ENCODE measurements at regions not wholly inside any gene's neighbourhood (a gene's known extent, or its start where the extent isn't known, plus 50 kb on each side); places are given as distances from the start of the nearest gene placed in this dataset.

DNA sequence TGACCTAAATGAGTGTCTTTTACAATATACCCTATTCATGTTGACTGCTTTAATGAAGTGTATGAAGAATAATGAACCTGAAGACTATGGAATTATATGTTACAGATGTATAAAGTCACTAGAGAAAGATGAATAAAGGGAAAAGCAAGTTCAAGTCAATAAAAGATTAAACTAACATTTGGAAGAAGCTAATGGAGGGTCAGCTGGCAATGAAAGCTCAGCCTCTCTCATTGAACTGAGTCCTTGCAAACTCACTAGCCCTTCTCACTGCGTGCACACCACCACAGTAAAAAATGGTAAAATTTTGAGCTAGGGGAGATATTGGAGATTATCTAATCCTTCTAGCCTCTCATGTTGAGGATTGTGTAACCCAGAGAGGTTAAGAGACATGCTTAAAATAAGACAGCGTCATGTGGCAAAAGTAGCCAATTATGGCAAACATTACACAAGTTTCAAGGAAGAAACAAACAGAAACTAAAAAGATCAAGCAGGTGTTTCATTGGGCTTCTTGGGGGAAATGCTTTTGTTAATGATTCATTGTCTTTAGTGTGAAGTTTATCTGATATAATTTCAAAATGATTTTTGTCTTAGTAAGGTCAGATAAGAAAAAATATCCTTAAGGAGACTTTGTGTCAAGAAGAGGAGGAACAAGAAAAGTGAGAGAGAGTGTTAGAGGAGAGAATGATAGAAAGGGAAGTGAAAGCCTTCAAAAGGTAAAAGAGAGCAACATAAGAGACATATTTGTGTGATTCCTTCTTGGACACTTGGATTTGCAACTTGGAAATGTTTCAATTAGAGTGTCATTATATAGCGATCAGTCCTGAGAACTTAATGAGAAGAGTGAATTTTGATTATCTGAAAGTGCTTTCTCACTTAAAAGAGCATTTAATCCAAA lies 893.7 kb upstream of the FAM98A start:
- DNase-seq: no peak

DNA sequence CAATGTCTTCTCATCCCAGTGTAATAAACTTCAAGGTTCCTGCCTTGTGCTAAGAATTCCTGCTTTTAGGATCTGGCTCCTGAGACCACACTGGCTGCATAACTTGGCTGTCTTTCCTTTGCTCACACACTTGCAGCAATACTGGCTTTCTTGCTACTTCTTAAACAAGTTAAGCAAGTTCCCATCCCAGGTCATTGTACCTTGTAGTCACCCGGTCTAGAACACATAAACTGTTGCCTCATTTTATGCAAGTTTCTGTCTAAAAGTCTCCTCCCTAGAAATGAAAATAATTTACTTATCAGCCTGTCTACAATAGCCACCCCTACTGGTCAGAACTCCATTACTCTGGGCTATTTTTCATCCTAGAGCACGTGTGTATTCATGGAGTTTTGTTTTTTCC lies 887.9 kb upstream of the FAM98A start:
- DNase-seq: no peak

DNA sequence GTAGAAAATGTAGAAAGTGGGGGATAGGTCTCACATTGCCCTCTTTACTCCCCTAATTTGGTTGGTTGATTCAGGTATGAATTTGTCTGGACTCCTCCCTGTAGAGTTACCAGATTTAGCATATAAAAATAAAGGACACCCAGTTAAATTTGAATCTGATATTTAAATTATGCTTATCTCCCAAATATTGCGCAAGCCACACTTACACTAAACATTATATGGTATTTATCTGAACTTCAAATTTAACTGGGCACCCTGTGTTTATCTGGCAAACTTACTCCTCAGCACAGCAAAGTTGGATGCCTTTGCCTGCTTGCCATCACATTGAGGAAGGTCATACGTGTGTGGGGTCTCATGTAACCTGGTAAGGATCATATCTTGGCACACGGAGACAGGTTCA lies 882.4 kb upstream of the FAM98A start:
- DNase-seq: no peak

DNA sequence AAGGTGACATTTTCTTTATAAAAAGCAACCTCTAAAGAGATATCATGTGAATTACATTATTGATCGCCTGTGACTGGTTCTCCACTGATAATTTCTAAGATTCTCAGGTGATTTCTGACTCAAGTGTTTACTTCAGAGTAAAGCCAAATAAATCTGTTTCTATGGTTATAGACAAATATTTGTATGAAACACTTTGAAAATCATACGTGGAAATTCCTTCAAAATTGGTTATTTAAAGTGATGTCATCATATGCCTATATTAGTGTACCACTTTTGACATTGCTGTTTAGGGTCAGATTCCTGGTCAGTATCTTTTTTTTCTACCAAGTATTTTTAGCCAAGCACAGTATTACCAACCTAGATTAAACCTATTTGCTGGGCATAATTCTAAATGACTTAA lies 881.3 kb upstream of the FAM98A start:
- no peak for DNase-seq

DNA sequence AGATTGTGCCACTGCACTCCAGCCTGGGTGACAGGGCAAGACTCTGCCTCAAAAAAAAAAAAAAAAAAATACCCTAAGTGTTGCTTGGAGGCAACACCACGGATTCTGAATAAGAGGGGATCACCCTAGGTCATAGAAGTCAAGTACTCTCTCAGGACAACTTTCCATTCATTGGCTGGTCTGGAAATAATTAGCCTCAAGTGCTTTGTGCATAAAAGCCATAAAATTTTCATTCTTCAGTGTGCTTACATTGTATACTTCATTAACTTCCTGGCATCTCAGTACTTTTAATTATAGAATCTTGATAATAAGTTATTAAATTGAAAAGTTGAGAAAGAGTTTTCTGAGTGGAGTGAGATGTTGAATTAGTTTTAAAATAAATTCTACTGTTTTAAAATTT lies 876.1 kb upstream of the FAM98A start:
- no peak for DNase-seq

DNA sequence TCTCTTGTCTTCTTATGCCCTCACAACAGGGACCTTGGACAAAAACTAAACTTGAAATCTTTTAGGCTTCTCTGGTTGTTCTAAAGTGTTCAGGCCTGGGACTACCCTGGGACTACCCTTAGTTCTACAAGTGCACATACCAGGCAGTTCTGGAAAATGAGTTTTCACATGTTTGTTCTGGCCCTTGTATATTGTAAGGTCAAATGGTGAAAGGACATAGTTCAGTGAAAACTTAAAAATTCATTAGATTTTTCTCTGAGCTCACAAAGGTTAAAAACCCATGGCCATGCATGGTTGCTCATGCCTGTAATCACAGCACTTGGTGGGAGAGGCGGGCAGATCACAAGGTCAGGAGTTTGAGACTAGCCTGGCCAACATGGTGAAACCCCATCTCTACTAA lies 875.5 kb upstream of the FAM98A start:
- DNase-seq: no peak

DNA sequence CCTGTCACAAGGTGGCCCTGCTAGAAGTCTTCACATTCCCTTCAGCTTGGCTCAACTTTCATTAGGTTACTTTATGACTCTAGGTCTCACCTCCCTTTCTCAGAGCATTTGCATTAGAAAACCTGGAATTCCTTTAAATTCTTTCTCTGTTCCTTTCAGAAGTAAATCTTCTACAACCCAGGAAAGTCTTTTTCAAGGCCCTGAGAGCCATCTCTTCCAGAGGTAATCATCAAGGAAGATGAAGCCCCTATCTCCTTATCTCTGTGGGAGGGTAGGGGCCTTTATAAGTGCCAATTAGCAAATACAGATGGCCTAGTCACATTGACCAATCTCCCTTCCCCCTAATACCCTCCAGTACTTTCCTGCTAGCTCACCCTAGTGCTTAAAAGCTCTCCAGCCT lies 848.0 kb upstream of the FAM98A start:
- no peak for DNase-seq

DNA sequence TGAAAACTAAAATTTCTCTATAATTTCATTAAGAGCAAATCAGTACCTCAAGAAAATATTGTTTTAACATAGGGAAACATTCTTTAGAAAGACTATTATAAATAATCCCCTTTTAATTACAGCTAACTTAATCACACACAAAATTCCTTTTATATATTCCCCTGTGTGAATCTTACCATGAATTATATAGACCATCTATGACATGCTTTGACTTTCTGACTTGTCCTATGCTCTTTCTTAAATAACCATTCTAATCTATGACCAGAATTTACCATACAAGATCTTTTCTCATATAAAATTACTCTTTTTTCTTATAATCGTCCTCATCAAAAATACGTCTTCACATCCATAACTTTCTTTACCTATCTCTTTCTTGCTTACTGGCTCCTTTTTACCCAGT lies 824.2 kb upstream of the FAM98A start:
- no peak for DNase-seq

DNA sequence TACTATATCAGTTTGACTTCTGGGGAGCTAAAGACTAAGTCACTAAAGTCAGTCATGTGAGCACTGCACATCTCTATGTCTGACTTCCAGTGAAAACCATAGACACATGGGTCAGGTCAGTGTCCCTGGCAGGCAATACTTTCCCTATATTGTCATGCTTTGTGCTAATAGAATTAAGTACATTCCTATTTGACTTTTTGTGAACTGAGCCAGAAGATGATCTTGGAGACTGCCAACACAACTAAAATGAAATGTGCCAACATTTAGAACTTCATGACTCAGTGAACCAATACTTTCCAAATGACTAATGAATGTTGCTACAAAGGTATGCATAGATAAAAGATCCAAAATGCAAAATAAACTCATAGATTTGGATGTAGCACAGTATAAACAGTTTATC lies 820.8 kb upstream of the FAM98A start:
- no peak for DNase-seq

DNA sequence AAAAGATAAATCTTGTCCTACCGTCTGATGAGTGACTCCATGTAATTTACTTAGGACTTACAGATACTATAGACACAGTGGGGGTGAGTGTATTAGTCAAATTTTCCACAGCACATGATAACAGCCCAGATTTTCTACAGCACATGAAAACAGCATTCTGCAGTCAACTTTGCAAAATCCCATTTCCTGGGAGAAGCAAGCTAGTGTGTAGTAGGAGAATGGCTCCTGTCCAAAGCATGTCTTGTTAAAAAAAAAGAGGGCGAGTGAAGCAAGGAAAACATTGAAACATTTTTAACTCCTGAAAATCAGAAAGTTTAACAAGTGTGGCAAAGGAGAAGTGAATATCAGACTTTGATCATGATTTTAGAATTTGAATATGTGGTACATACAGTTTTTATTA lies 817.8 kb upstream of the FAM98A start:
- DNase-seq: no peak

DNA sequence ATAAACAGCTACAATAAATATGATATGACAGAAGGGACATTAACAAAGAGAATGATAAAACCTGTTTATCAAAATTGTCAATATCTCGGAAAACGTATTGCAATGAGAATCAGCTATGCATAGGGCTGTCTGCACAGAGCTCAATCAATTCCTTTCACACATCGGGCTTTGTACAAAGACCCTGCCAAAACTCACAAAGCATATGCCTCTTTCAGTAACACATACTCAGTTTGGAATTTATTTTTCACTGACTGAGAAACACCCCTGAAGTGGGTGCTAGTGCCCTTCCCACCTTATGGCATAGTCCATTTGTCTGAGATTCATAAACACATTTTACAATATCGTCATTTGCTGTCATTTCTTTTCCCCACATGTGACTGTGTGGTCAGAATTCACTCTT lies 815.8 kb upstream of the FAM98A start:
- no peak for DNase-seq

DNA sequence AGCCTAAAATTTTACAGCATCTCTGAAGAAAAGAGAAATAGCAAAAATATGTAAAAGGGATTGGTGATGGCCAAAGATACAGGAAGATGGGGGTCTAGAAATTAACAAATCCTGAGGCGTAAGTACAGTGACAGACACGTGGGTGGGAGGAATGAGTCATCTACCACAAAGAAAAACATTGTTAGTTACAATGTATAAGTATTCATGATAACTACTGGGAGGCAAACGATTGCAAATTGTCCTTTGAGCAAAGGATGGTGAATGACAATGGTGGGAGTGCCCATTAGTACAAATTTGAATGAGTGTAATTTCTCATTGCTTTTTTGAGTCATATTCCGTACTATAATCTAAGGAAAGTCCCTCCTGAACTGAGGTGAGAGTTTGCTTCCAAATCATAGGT lies 809.0 kb upstream of the FAM98A start:
- no peak for DNase-seq

DNA sequence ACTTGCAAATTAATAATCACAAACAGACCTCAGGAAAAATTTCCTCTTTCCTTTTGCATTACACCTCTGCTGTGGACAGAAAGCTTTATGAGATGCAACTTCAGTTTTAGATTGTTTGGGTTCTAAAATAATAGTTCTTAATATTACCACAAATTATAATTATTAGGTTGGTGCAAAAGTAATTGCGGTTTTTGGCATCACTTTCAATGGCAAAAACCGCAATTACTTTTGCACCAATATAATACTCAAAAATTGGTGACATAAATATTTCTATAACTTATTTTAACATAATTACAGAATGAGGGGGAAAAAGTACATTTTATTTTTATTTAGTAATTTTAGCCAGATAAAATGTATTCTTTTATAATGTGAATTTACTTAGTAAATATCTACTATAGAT lies 804.4 kb upstream of the FAM98A start:
- no peak for DNase-seq

DNA sequence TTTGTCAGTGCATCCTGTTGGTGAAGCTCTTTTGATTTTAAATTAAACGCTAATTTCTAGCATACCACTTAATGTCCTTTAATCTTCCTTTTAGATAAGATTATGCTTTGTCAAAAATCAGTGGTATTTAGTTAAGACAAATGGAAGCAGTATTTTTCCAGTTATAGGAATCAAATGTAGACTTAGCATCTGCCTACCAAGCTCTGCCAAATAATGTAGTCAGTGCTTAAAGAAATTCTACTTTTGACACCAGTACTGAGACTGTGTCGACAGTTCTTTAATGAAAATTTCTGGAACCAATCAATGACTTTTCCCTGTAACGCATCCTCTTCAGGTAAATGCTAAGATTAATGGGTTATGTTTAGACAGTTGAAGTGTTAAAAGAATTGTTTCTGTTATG lies 803.3 kb upstream of the FAM98A start:
- no peak for DNase-seq

DNA sequence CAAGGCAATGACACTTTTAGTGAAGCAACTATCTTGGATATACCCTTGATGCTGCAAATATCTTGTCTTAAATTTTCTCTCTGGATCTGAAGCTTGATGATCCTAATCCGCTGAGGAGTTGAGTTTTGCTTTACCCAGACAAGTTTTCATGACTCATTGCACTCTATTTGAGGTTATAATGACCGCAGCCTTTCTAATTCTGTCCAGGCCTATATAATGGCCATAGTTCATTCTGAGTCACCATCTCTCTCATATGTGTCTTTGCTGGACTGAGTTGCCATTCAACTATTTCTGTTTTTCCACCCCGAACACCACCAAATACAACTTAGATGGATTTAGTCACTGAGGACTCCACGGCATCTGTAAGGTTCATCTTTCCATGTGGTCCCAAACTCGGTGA lies 802.1 kb upstream of the FAM98A start:
- no peak for DNase-seq

DNA sequence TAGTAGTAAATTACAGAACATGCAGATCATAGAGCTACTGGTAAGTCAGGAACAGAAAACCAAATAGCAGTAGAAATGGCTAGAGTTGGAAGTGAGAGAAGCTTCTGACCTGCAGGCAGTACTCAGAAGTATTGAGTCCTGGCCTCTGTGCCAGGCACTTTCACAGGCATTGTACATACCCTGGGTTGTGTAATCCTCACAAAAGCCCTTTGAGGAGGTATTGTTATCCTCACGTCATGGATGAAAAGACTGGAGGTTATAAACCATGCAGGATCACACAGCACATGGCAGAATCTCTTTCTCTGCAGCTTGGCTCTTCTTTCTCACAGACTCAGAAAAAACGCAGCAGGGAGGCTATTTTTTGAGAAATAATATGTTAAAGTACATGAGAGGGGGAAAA lies 789.3 kb upstream of the FAM98A start:
- DNase-seq: no peak

DNA sequence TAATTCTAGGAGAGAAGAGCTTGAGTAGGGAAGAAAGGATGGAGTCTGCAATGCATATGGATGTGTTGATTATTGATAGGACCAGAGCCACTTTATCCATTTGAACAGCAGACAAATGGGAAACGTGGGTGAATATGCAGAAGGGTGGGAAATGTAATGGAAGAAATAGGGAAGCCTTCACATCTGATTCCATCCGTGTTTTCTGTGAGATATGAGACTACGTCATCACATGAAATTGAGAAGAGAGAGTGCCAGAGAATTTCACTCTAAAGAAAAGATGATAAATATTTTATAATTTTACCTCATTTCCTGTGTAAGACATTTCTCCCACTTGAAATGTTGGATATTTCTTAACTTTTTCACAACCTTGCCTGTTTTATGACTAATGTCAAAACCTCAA lies 788.4 kb upstream of the FAM98A start:
- no peak for DNase-seq

DNA sequence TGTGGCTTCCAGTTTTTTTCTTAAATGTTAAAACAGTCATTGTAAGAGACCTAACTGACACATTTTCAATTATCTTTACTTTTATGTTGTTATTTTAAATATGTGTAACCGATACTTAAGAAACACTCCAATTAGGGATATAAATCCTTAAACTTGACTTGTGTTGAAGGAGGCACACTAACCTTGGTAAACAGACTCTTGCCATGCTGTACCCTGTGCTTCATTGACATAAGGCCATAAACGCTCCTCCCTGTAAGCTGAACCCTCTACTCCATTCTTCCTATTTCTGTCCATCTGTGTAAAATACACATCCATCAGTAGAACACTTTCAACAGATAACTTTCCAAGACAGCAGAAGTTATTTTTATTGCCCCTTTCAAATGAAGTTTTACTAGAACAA lies 780.5 kb upstream of the FAM98A start:
- no peak for DNase-seq

DNA sequence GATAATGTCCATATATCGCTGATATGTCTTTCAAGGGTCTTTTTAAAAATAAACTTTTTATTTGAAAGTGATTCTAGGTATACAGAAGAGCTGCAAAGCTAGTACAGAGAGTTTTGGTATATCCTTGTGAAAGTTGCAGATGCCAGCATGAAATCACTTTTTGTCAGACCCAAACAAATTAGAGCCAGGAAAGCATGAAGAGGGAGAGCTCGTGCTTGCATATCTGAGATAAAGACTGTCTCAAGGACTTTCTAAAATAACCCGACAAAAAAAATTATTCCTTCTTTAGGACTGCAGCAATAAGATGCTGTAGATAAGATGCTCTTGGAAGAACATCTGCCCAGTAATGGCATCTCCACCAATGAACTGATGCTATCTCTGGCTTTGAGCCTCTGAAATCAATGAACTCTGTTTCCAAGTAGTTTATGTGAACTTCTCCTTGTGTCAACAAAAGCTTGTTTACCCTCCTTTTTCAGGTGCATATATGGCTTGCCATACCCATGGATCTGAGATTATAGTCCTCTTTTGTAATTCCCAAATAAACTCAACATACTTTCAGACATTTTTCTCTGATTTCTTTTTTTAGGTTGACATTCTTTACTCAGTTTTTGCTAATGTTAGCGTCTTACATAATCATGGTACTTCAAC lies 774.6 kb upstream of the FAM98A start:
- no peak for DNase-seq

DNA sequence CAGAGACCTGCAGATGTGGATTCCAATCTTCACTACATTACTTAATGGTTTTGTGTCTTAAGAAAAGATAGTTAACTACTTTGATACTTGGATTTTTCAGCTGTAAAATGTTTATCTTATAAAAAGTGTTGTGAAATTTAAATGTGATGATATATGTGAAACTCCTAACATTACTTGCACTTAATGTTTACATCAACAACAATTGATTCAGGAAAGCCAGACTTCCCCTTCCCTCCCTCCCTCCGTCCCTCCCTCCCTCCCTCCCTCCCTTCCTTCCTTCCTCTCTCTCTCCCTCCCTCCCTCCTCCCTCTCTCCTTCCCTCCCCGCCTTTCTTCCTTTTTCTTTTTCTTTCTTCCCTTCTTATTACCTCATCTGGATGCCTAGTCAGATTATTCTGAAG lies 773.9 kb upstream of the FAM98A start:
- no peak for DNase-seq

DNA sequence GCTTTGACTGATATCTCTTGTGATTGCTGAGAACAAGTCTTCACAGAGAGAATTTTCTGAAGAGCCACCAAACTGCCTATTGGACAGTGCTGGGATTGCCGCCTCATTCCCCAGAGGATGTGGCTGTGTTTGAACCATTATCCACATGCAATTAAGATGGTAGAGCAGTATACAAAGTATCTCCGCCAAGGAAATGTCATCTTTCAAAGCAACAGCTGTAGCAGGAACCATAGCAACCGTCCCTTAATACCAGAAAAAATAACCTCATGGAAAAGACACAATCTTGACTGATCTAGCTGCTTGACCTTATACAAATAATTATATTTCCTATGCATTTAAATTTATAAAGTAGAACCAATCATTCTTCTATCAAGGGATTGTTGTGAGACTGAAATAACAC lies 772.6 kb upstream of the FAM98A start:
- DNase-seq: no peak

DNA sequence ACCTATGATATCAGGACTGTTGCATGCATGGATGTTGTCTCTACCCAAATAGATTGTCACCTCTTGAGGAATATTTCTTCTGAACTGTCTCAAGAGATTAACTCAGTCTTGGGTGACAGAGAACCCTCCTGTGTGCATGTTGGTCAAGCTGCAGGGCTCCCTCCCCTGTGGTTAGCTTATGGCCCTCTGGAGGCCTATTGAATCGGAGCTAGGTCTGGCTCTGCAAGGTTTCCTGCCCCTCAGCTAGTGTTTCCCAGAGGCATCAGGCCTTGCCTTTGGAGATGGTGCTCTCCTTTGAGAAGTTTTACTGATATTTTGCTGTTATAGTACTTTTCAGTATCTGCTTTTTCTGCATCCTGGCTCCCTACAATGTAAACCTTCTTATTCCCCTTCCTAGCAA lies 769.2 kb upstream of the FAM98A start:
- DNase-seq: no peak

DNA sequence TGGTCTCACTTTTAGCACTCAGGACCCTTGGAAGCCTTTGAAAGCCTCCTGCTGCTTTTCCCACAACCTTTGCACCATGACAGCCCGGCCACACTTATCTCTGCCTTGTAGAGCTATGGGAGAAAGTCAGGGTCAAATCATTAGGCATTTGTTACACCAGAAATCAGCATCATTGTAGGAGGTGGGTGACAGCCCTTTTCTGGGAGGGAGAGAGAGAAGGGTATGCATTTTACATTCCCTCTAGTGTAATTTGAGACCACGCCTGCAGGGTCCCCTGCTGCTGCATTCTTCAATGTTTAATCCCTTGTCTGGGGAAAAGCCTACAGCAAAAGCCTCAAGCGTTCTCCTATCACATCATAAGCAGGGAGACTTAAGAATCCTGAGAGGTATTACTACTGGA lies 766.8 kb upstream of the FAM98A start:
- no peak for DNase-seq

DNA sequence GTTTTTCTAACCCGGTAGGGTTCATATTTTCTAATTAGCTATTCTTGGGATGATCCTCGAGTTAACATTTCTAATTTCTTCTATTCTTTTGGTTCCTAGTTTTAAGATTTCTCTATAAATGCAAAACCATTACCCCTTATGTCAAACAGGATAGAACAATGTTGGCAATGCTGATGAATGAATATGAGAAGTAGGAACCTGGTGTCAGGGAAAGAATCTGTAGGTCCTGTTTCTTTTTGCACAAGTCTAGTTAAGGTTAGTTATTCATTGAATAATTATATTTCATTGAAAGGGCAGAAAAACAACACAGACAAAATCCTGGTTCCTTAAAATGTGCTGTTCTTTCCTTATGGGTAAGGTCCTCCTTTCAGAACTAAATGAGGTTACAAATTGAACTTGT lies 766.4 kb upstream of the FAM98A start:
- DNase-seq: no peak
